Stimulated activated CD4-positive, alpha-beta T cell treated with anti-CD3 and anti-CD28 coated beads, Interleukin-2, amount 100 ng/mL, for 4 hours (primary cell): ENCODE measurements at regions not wholly inside any gene's neighbourhood (a gene's known extent, or its start where the extent isn't known, plus 50 kb on each side); places are given as distances from the start of the nearest gene placed in this dataset.
A peak's percentile ranks its signal among the peaks of the same experiment; 100 is the strongest.

Experiments used
- DNase-seq: peaks from one replicate; pipeline ENCODE4 v3.0.0-alpha.2; 2020; ENCODE audit warnings: low read depth

GRCh38 chr2:177123048-177123447 is 89.5 kb upstream of the HNRNPA3 start:
- no peak for DNase-seq

GRCh38 chr2:177124371-177124770 is 88.2 kb upstream of the HNRNPA3 start:
- no peak for DNase-seq

GRCh38 chr2:177127821-177128220 is 84.8 kb upstream of the HNRNPA3 start:
- no peak for DNase-seq

GRCh38 chr2:177129610-177130009 is 83.0 kb upstream of the HNRNPA3 start:
- no peak for DNase-seq

- DNase-seq = no peak
These were observed 80.7 kb upstream of the HNRNPA3 start for GRCh38 chr2:177131858-177132257.

- no peak for DNase-seq
These were observed 73.8 kb upstream of the HNRNPA3 start for GRCh38 chr2:177138823-177139222.

GRCh38 chr2:177141866-177142265 is 70.7 kb upstream of the HNRNPA3 start:
- no peak for DNase-seq

- no peak for DNase-seq
These were observed 69.2 kb upstream of the HNRNPA3 start for GRCh38 chr2:177143444-177143843.

GRCh38 chr2:177147093-177147694 is 65.4 kb upstream of the HNRNPA3 start:
- DNase-seq = no peak

- DNase-seq = no peak
These were observed 64.7 kb upstream of the HNRNPA3 start for GRCh38 chr2:177147834-177148445.

- DNase-seq = peak; percentile 60
These were observed 64.0 kb upstream of the HNRNPA3 start for GRCh38 chr2:177148477-177149154.

GRCh38 chr2:177149155-177149503 is 63.5 kb upstream of the HNRNPA3 start:
- no peak for DNase-seq

GRCh38 chr2:177153805-177154204 is 58.8 kb upstream of the HNRNPA3 start:
- DNase-seq = no peak

GRCh38 chr2:177154809-177155208 is 57.8 kb upstream of the HNRNPA3 start:
- DNase-seq = no peak

GRCh38 chr2:177155631-177156030 is 57.0 kb upstream of the HNRNPA3 start:
- DNase-seq = no peak

- peak; percentile 10 for DNase-seq
These were observed 50.7 kb upstream of the HNRNPA3 start for GRCh38 chr2:177161741-177162460.
